ENCODE measurements at regions not wholly inside any gene's neighbourhood (a gene's known extent, or its start where the extent isn't known, plus 50 kb on each side); places are given as distances from the start of the nearest gene placed in this dataset.

- TF ChIP-seq, protein P1, sequence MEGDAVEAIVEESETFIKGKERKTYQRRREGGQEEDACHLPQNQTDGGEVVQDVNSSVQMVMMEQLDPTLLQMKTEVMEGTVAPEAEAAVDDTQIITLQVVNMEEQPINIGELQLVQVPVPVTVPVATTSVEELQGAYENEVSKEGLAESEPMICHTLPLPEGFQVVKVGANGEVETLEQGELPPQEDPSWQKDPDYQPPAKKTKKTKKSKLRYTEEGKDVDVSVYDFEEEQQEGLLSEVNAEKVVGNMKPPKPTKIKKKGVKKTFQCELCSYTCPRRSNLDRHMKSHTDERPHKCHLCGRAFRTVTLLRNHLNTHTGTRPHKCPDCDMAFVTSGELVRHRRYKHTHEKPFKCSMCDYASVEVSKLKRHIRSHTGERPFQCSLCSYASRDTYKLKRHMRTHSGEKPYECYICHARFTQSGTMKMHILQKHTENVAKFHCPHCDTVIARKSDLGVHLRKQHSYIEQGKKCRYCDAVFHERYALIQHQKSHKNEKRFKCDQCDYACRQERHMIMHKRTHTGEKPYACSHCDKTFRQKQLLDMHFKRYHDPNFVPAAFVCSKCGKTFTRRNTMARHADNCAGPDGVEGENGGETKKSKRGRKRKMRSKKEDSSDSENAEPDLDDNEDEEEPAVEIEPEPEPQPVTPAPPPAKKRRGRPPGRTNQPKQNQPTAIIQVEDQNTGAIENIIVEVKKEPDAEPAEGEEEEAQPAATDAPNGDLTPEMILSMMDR (IDR thresholded peaks at IDR 0.05), result no peak
- ATAC-seq (ENCODE audit: low FRiP score) (no peak), DNase-seq (ENCODE audit: low spot score) (no peak)
Observed at GRCh38 chr2:205937211-205937610, 148.8 kb downstream of the INO80D start.

DNA sequence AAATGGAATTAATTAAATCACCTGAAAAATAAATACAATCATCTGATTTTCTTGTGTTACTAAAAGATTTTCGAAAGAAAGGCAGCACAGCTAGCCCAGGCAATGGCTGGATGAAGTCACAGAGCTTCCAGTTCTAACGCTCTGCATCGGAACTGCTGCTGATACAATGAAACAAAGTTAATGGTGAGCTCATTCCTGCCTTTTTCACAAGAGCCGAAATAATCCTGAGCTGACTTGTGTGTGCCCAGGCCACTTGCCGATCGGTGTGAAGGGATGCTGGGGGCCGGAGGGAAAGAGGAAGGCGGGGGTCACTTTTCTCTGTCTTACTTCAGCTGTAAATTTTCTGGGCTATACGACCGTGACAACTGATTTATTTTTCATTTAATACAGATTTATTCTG is 149.5 kb downstream of the INO80D start:
- TF ChIP-seq, protein P1 (IDR thresholded peaks at IDR 0.05), result no peak
- no peak for ATAC-seq (ENCODE audit: low FRiP score)
- no peak for DNase-seq (ENCODE audit: low spot score)

- ATAC-seq (ENCODE audit: low FRiP score), result no peak
- no peak for DNase-seq (ENCODE audit: low spot score)
- TF ChIP-seq, protein P1 (IDR thresholded peaks at IDR 0.05), result no peak
Observed at GRCh38 chr2:205934443-205934842, 151.5 kb downstream of the INO80D start.

DNA sequence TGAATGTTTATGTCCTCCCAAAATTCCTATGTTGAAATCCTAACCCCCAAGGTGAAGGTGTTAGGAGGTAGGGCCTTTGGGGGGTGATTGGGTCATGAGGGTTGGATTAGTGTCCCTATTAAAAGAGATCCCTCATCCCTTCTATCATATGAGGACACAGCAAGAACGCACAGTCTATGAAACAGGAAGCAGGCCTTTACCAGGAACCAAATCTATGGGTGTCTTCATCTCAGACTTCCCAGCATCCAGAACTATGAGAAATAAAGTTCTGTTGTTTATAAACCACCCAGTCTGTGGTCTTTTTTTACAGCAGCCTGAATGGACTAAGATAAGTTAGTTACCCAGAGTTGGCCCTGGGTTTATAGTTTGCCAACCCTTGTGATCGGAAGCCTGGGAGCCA is 153.1 kb downstream of the INO80D start:
- ATAC-seq (ENCODE audit: low FRiP score), result no peak
- no peak for DNase-seq (ENCODE audit: low spot score)
- TF ChIP-seq, protein P1 (IDR thresholded peaks at IDR 0.05), result no peak

- DNase-seq (ENCODE audit: low spot score) (no peak), ATAC-seq (ENCODE audit: low FRiP score) (no peak)
- TF ChIP-seq, protein P1 (IDR thresholded peaks at IDR 0.05), result no peak
Observed at GRCh38 chr2:205931388-205931787, 154.6 kb downstream of the INO80D start.

GRCh38 chr2:205930209-205930608 is 155.8 kb downstream of the INO80D start:
- DNase-seq (ENCODE audit: low spot score), result no peak
- no peak for ATAC-seq (ENCODE audit: low FRiP score)
- TF ChIP-seq, protein P1 (IDR thresholded peaks at IDR 0.05), result no peak

- ATAC-seq (ENCODE audit: low FRiP score), result no peak
- TF ChIP-seq, protein P1 (IDR thresholded peaks at IDR 0.05), result no peak
- no peak for DNase-seq (ENCODE audit: low spot score)
Observed at GRCh38 chr2:205929246-205929942, 156.6 kb downstream of the INO80D start.

Measured in omental fat pad (tissue), 3 donors.